ENCODE measurements at regions not wholly inside any gene's neighbourhood (a gene's known extent, or its start where the extent isn't known, plus 50 kb on each side); places are given as distances from the start of the nearest gene placed in this dataset.

- TF ChIP-seq RCOR1 (IDR thresholded peaks at IDR 0.05; ENCODE audit: borderline replicate concordance in 1 of 2, low read depth in 2 of 2, low read length in 2 of 2) (peak in 1 of 2 experiments; percentile 71; a peak in 1 of 4 replicates), LEF1 (IDR thresholded peaks at IDR 0.05) (0 out of 2 replicates have a peak, but pooled peaks have one; percentile 44), HDAC1 (IDR thresholded peaks at IDR 0.05) (peak in 1 of 2 experiments; percentile 65; a peak in 2 of 4 replicates), FOXJ2 (tag; IDR thresholded peaks at IDR 0.05) (no peak), TCF7L2 (IDR thresholded peaks at IDR 0.05; ENCODE audit: low read depth, low read length) (no peak), EP400 (IDR thresholded peaks at IDR 0.05) (0 out of 2 replicates have a peak, but pooled peaks have one; percentile 15), ZBTB9 (CRISPR knock-in tag; IDR thresholded peaks at IDR 0.05) (peak; percentile 19; the same call in 1 of the 2 replicates), C11orf30 (IDR thresholded peaks at IDR 0.05; ENCODE audit: low read depth) (peak; percentile 92), MTA3 (IDR thresholded peaks at IDR 0.05; ENCODE audit: borderline replicate concordance) (0 out of 2 replicates have a peak, but pooled peaks have one; percentile 38), VEZF1 (CRISPR knock-in tag; IDR thresholded peaks at IDR 0.05) (peak; percentile 51), CXXC5 (CRISPR knock-in tag; IDR thresholded peaks at IDR 0.05) (peak; percentile 16; the same call in 1 of the 2 replicates), XRCC4 (IDR thresholded peaks at IDR 0.05; ENCODE audit: extremely low read depth, insufficient read depth, insufficient read length) (no peak), MAFG (tag; conservative IDR thresholded peaks at IDR 0.05) (peak; percentile 96), PRDM10 (IDR thresholded peaks at IDR 0.05; ENCODE audit: partially characterized antibody) (peak; percentile 34)
Measured at GRCh38 chr7:38127216-38128207, 50.5 kb upstream of the STARD3NL start (continued).
